ENCODE measurements at regions not wholly inside any gene's neighbourhood (a gene's known extent, or its start where the extent isn't known, plus 50 kb on each side); places are given as distances from the start of the nearest gene placed in this dataset.

GRCh38 chr14:66099451-66099850 is 386.7 kb upstream of the CCDC196 start:
- no peak for TF ChIP-seq CTCF (IDR thresholded peaks at IDR 0.05)
- TF ChIP-seq POLR2A (IDR thresholded peaks at IDR 0.05): no peak
